ENCODE measurements at regions not wholly inside any gene's neighbourhood (a gene's known extent, or its start where the extent isn't known, plus 50 kb on each side); places are given as distances from the start of the nearest gene placed in this dataset.
"Not testable (repeated sequence)": the region's sequence is repeated elsewhere in the genome, so short reads cannot be mapped to it uniquely, and the experiment has no call there.

DNA sequence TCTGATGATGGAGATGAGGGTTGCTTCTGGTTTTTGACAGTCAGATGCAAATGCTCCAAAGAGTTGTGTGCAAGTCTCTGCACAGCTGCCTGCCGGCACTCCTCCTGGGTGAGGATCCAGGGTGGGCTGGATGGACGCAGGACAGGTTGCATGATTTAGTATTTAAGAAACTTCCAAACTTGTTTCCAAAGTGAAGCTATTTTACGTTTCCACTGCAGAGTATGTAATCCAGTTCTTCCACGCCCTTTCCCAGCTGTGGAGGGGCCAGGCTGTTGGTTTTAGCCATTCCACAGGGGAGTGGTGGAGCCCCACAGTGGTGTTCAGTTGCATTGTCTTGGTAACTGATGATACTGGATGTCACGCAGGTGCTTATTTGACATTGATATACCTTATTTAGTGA lies 157.3 kb downstream of the THBS2 start:
- H3K4me3 ChIP-seq (ENCODE audit: low read depth in 1 of 2, low read length in 2 of 2): no peak overlapping the region
- H3K9me3 ChIP-seq (ENCODE audit: control insufficient read depth in 2 of 2, insufficient read depth in 1 of 2, low read depth in 1 of 2, low read length in 1 of 2): no peaks in the 10 kb centered on the region
- no peaks in the 10 kb centered on the region for H3K27me3 ChIP-seq (ENCODE audit: control insufficient read depth in 1 of 2, insufficient read depth in 2 of 2, low read length in 2 of 2)
- WGBS, 2 donors: 75 to 78% methylated on average over 5 of the region's 5 CpGs
- no peak overlapping the region for H3K27ac ChIP-seq (ENCODE audit: low read depth in 2 of 2, low read length in 1 of 2)
- no peaks in the 10 kb centered on the region for H3K4me1 ChIP-seq (ENCODE audit: control insufficient read depth in 2 of 2, insufficient read depth in 2 of 2, low read length in 1 of 2)
- no peaks in the 10 kb centered on the region for H3K36me3 ChIP-seq (ENCODE audit: control insufficient read depth in 2 of 2, insufficient read depth in 2 of 2, low read length in 1 of 2)

DNA sequence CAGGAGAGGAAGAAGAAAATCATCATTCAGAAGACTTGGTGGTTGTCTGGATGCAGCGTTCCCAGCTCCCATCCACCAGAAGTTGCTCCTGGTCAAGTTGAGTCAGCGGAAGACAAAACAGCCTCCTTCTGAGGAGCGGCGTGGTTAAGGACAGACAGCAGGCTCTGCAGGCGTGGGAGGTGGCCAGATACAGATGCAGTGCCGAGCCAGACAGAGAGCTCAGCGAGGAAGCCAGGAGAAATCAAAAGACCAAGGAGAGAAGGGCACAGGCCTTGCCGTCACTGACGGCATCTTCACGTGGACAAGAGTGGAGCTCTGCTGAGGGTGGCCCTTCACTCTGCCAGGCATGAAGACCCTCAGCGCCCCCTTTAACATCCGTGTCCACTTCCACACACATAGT lies 158.5 kb downstream of the THBS2 start:
- no peak overlapping the region for H3K27ac ChIP-seq (ENCODE audit: low read depth in 2 of 2, low read length in 1 of 2)
- no peaks in the 10 kb centered on the region for H3K4me1 ChIP-seq (ENCODE audit: control insufficient read depth in 2 of 2, insufficient read depth in 2 of 2, low read length in 1 of 2)
- H3K9me3 ChIP-seq (ENCODE audit: control insufficient read depth in 2 of 2, insufficient read depth in 1 of 2, low read depth in 1 of 2, low read length in 1 of 2): peaks cover 3 to 4% of the 10 kb centered on the region in 2 donors
- no peaks in the 10 kb centered on the region for H3K36me3 ChIP-seq (ENCODE audit: control insufficient read depth in 2 of 2, insufficient read depth in 2 of 2, low read length in 1 of 2)
- 81 to 84% methylated on average over 12 of the region's 12 CpGs for WGBS, 2 donors
- H3K4me3 ChIP-seq (ENCODE audit: low read depth in 1 of 2, low read length in 2 of 2): no peak overlapping the region
- H3K27me3 ChIP-seq (ENCODE audit: control insufficient read depth in 1 of 2, insufficient read depth in 2 of 2, low read length in 2 of 2): no peaks in the 10 kb centered on the region

DNA sequence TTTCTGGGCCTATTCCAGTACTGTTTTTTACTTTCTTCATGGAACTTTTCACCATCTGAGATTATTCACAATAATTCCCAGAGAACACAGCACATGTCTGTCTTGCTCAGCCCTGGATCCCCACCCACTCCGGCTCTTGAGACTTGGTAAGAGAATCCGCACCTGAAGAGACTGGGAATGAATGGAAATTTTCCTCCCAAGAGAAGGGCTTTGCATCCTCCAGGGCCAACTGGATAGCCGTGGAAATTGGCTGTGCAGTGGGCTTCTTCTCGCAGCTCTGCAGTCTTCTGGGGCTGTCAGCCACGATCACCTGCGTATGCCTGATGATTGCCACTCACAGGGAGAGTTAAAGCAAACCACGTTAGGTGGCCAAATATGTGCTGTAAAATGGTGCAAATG lies 159.1 kb downstream of the THBS2 start:
- H3K27me3 ChIP-seq (ENCODE audit: control insufficient read depth in 1 of 2, insufficient read depth in 2 of 2, low read length in 2 of 2): no peaks in the 10 kb centered on the region
- WGBS, 2 donors: 89 to 93% methylated on average over 7 of the region's 7 CpGs
- H3K4me3 ChIP-seq (ENCODE audit: low read depth in 1 of 2, low read length in 2 of 2): no peak overlapping the region
- H3K4me1 ChIP-seq (ENCODE audit: control insufficient read depth in 2 of 2, insufficient read depth in 2 of 2, low read length in 1 of 2): no peaks in the 10 kb centered on the region
- no peak overlapping the region for H3K27ac ChIP-seq (ENCODE audit: low read depth in 2 of 2, low read length in 1 of 2)
- H3K36me3 ChIP-seq (ENCODE audit: control insufficient read depth in 2 of 2, insufficient read depth in 2 of 2, low read length in 1 of 2): no peaks in the 10 kb centered on the region
- peaks cover 3 to 4% of the 10 kb centered on the region in 2 donors for H3K9me3 ChIP-seq (ENCODE audit: control insufficient read depth in 2 of 2, insufficient read depth in 1 of 2, low read depth in 1 of 2, low read length in 1 of 2)

DNA sequence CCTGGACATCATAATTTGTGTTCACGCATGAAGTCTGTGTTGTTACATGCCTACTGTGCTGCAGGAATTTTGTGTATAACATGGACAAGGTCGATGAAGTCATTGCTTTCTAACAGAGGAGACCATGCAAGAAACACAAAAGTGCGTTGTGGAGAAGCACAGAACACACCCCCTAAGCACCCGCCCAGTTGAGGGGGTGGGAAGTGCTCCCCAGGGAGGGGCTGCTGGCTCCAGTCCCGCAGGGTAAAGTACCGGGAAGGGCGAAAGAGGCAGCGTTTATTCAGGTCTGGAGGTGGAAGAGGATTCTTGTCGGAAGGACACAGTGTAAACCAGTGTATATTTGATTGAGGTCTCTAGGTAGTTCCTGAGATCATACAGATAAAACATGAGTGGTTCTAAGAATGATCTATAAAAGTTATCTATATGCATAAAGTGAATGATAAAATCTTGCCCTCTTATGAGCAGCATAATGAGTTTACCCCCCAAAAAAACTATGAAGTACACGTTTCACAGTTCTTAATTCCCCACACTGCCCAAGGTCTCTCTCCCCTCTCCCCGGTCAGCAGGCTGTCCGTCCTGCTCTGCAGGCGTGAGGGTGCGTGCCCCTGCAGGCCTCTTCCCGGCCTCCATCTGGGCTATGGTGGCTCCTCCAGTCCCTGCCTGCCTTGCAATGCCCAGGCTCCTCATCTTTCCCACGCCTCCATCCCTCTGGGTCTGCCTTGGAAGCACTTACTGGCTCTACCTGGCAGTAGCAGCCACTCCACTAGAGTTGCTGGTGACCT lies 159.7 kb downstream of the THBS2 start:
- H3K4me3 ChIP-seq (ENCODE audit: low read depth in 1 of 2, low read length in 2 of 2): no peak overlapping the region
- no peaks in the 10 kb centered on the region for H3K36me3 ChIP-seq (ENCODE audit: control insufficient read depth in 2 of 2, insufficient read depth in 2 of 2, low read length in 1 of 2)
- no peak overlapping the region for H3K27ac ChIP-seq (ENCODE audit: low read depth in 2 of 2, low read length in 1 of 2)
- 79 to 83% methylated on average over 16 of the region's 16 CpGs for WGBS, 2 donors
- no peaks in the 10 kb centered on the region for H3K4me1 ChIP-seq (ENCODE audit: control insufficient read depth in 2 of 2, insufficient read depth in 2 of 2, low read length in 1 of 2)
- H3K9me3 ChIP-seq (ENCODE audit: control insufficient read depth in 2 of 2, insufficient read depth in 1 of 2, low read depth in 1 of 2, low read length in 1 of 2): peaks cover 3 to 4% of the 10 kb centered on the region in 2 donors
- H3K27me3 ChIP-seq (ENCODE audit: control insufficient read depth in 1 of 2, insufficient read depth in 2 of 2, low read length in 2 of 2): no peaks in the 10 kb centered on the region

DNA sequence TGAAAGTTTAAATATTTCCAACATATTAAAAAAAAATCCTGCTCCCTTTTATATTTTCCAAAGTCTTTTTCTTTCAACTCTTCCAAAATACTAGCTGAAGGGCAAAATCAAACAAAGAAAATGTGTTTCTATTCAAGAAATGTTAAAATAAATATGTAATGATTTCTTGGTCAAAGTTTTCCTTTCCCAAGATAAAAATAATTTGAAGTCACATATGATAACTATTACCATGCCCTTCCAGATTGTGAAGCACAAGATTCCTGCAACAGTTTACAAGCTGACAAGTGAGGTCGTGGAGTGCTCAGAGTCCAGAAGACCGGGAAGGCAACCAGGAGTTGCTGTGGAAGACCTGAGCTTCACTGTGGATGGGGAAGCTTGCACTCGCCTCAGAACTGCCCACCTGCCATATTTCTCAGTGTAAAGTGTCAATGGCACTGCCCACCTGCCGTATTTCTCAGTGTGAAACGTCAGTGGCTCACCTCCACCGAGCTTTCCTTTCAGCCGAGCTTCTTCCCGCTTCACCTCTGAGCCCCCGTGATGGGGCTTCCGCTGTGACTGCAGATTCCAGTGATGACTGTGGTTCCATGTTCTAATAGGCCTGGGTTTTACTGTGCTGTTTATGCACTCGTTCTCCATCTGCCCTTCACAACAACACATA lies 160.5 kb downstream of the THBS2 start:
- Histone ChIP-seq H3K4me1 (ENCODE audit: control insufficient read depth in 2 of 2, insufficient read depth in 2 of 2, low read length in 1 of 2) (no peaks in the 10 kb centered on the region), H3K4me3 (ENCODE audit: low read depth in 1 of 2, low read length in 2 of 2) (no peak overlapping the region), H3K9me3 (ENCODE audit: control insufficient read depth in 2 of 2, insufficient read depth in 1 of 2, low read depth in 1 of 2, low read length in 1 of 2) (peaks cover 3 to 4% of the 10 kb centered on the region in 2 donors), H3K36me3 (ENCODE audit: control insufficient read depth in 2 of 2, insufficient read depth in 2 of 2, low read length in 1 of 2) (no peaks in the 10 kb centered on the region), H3K27me3 (ENCODE audit: control insufficient read depth in 1 of 2, insufficient read depth in 2 of 2, low read length in 2 of 2) (no peaks in the 10 kb centered on the region), H3K27ac (ENCODE audit: low read depth in 2 of 2, low read length in 1 of 2) (no peak overlapping the region)
- WGBS, 2 donors: 70 to 80% methylated on average over 11 of the region's 11 CpGs

DNA sequence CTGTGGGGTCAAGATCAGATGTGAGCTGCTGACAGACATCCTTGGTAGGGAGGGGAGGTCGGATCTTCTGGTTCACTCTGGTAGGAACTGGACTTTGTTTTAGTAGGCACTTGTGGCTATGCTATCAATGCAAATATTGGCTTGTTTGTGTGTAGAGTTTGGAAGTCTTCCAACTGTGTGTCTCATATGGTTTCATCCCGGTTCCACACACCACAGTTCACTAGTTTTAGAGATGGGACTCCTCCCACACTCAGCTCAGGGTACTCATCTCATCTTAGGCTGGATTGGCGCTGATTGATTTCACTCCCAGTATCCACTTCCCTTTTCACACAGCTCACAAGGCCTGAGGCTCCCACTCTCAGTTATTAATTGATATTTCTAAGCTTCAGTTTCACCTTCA lies 161.3 kb downstream of the THBS2 start:
- Histone ChIP-seq H3K9me3 (ENCODE audit: control insufficient read depth in 2 of 2, insufficient read depth in 1 of 2, low read depth in 1 of 2, low read length in 1 of 2) (peaks cover 3 to 4% of the 10 kb centered on the region in 2 donors), H3K27me3 (ENCODE audit: control insufficient read depth in 1 of 2, insufficient read depth in 2 of 2, low read length in 2 of 2) (no peaks in the 10 kb centered on the region), H3K36me3 (ENCODE audit: control insufficient read depth in 2 of 2, insufficient read depth in 2 of 2, low read length in 1 of 2) (no peaks in the 10 kb centered on the region), H3K4me3 (ENCODE audit: low read depth in 1 of 2, low read length in 2 of 2) (no peak overlapping the region), H3K4me1 (ENCODE audit: control insufficient read depth in 2 of 2, insufficient read depth in 2 of 2, low read length in 1 of 2) (no peaks in the 10 kb centered on the region), H3K27ac (ENCODE audit: low read depth in 2 of 2, low read length in 1 of 2) (no peak overlapping the region)
- WGBS, 2 donors: 57 to 60% methylated on average over 3 of the region's 3 CpGs

DNA sequence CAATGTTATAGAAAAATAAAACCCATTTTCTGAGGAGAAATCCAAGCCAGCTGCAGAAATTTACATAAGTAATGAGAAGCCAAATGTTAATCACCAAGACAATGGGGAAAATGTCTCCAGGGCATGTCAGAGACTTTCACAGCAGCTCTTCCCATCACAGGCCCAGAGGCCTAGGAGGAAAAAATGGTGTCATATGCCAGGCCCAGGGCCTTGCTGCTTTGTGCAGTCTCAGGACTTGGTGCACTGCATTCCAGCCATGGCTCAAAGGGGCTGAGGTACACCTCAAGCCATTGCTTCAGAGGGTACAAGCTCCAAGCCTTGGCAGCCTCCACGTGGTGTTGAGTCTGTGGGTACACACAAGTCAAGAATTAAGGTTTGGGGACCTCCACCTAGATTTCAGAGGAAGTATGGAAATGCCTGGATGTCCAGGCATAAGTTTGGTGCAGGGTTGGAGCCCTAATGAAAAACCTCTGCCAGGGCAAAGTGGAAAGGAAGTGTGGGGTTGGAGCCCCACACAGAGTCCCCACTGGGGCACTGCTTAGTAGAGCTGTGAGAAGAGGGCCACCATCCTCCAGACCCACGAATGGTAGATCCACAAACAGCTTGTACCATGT lies 163.0 kb downstream of the THBS2 start:
- H3K4me3 ChIP-seq (ENCODE audit: low read depth in 1 of 2, low read length in 2 of 2); H3K9me3 ChIP-seq (ENCODE audit: control insufficient read depth in 2 of 2, insufficient read depth in 1 of 2, low read depth in 1 of 2, low read length in 1 of 2); H3K4me1 ChIP-seq (ENCODE audit: control insufficient read depth in 2 of 2, insufficient read depth in 2 of 2, low read length in 1 of 2); H3K27me3 ChIP-seq (ENCODE audit: control insufficient read depth in 1 of 2, insufficient read depth in 2 of 2, low read length in 2 of 2); H3K27ac ChIP-seq (ENCODE audit: low read depth in 2 of 2, low read length in 1 of 2); H3K36me3 ChIP-seq (ENCODE audit: control insufficient read depth in 2 of 2, insufficient read depth in 2 of 2, low read length in 1 of 2): not testable (repeated sequence)
- 39 to 62% methylated on average over 2 of the region's 2 CpGs for WGBS, 2 donors

DNA sequence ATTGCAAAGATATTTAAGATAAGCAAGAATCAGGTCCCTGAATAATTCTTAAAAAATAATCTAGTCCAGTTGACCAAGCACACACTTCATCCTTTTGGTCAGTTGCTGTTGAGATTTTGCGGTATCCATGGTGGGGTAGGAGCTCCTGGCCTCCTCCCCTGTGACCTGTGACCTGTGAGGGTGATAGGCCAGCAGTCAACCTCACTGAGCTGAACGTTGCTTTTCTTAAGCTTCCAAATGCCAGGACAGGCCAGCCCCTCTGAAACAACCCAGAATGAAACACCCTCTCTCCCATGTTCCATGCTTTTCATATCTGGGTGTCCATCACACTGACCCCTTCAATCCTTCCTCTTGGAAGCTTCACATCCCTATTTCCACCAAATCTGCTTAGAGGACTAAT lies 164.9 kb downstream of the THBS2 start:
- Histone ChIP-seq H3K36me3 (ENCODE audit: control insufficient read depth in 2 of 2, insufficient read depth in 2 of 2, low read length in 1 of 2) (no peaks in the 10 kb centered on the region), H3K4me1 (ENCODE audit: control insufficient read depth in 2 of 2, insufficient read depth in 2 of 2, low read length in 1 of 2) (no peaks in the 10 kb centered on the region), H3K4me3 (ENCODE audit: low read depth in 1 of 2, low read length in 2 of 2) (no peak overlapping the region), H3K9me3 (ENCODE audit: control insufficient read depth in 2 of 2, insufficient read depth in 1 of 2, low read depth in 1 of 2, low read length in 1 of 2) (peaks cover 3 to 4% of the 10 kb centered on the region in 2 donors), H3K27ac (ENCODE audit: low read depth in 2 of 2, low read length in 1 of 2) (no peak overlapping the region), H3K27me3 (ENCODE audit: control insufficient read depth in 1 of 2, insufficient read depth in 2 of 2, low read length in 2 of 2) (no peaks in the 10 kb centered on the region)
- WGBS, 2 donors: 66 to 79% methylated on average over 2 of the region's 2 CpGs

DNA sequence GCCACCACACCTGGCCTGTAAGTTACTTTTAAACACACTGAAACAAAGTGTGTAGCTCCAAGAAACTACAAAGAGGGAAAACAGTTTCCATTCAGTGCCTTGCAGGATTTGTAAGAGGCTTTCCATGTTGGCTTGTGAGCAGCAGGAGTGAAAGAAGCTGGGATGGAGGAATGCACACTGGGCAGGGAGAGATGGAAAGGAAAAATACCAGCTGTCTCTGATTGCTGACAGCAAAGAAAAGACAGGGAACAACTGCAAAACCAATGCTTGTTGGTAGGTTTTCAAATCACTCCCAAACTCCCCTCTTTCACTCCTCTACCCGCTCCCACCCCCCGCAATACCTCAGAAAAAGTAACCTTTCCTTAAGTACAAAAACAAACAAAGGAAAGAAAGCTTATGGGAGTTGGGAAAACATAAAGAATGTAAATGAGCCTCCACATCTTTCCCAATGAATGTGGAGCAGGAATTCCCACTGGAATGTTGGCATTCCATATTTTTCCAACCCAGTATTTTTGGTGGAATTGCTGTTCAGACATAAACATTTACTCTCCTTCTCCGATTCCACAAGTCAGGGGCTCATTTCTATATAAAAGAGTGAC lies 166.1 kb downstream of the THBS2 start:
- H3K27me3 ChIP-seq (ENCODE audit: control insufficient read depth in 1 of 2, insufficient read depth in 2 of 2, low read length in 2 of 2): no peaks in the 10 kb centered on the region
- H3K27ac ChIP-seq (ENCODE audit: low read depth in 2 of 2, low read length in 1 of 2): no peak overlapping the region
- WGBS, 2 donors: 67 to 69% methylated on average over 3 of the region's 3 CpGs

More for the DNA sequence above, 166.1 kb downstream of the THBS2 start:
- Histone ChIP-seq H3K9me3 (ENCODE audit: control insufficient read depth in 2 of 2, insufficient read depth in 1 of 2, low read depth in 1 of 2, low read length in 1 of 2) (peaks cover 3 to 4% of the 10 kb centered on the region in 2 donors), H3K4me1 (ENCODE audit: control insufficient read depth in 2 of 2, insufficient read depth in 2 of 2, low read length in 1 of 2) (no peaks in the 10 kb centered on the region), H3K36me3 (ENCODE audit: control insufficient read depth in 2 of 2, insufficient read depth in 2 of 2, low read length in 1 of 2) (no peaks in the 10 kb centered on the region), H3K4me3 (ENCODE audit: low read depth in 1 of 2, low read length in 2 of 2) (no peak overlapping the region)

Data from esophagus (tissue), 2 donors.